CD4-positive, alpha-beta T cell (primary cell): ENCODE measurements at regions not wholly inside any gene's neighbourhood (a gene's known extent, or its start where the extent isn't known, plus 50 kb on each side); places are given as distances from the start of the nearest gene placed in this dataset.

ENCODE experiments used
- ATAC-seq: fragments of 200-7000 bp; cut with Tn5 transposase; one replicate; pipeline ENCODE4 v1.10.0; 2022; ENCODE audit warnings: mild to moderate bottlenecking; ENCODE audit not compliant: poor library complexity
- CTCF ChIA-PET: fragments of 350-600 bp; sonication (Branson Sonifier 250); formaldehyde crosslinking; loops from one replicate; lab custom pipeline; 2021; ENCODE audit warnings: antibody characterized with exemption, inconsistent platforms; lab: Charles Lee
- POLR2A ChIA-PET: fragments of 350-600 bp; sonication (Branson Sonifier 250); formaldehyde crosslinking; loops from one replicate; lab custom pipeline; 2021; ENCODE audit warnings: antibody characterized with exemption, inconsistent platforms; lab: Charles Lee
- DNase-seq, 14 experiments: peaks; one replicate each; pipeline ENCODE4 v3.0.0-alpha.2; 2013 to 2020; ENCODE audit warnings: mixed read lengths in 2 of 14
- H3K27ac ChIP-seq, 2 donors: one replicate each; pipeline versions ENCODE4 v1.5.1 to v1.7.0; 2013; ENCODE audit warnings: low read length in 2 of 2, low read depth in 1 of 2, mild to moderate bottlenecking in 1 of 2
- H3K27me3 ChIP-seq, 2 experiments: 1 replicate in 1 of 2; 2 replicates in 1 of 2; pipeline versions ENCODE4 v1.6.1 to v1.7.0; 2013; ENCODE audit warnings: low read length in 2 of 2, control low read depth in 1 of 2, mild to moderate bottlenecking in 1 of 2, moderate library complexity in 1 of 2; ENCODE audit not compliant: insufficient read depth in 2 of 2, control insufficient read depth in 1 of 2
- H3K36me3 ChIP-seq: one replicate; pipeline ENCODE4 v1.6.1; 2013; ENCODE audit warnings: low read length, control low read depth; ENCODE audit not compliant: insufficient read depth
- H3K4me1 ChIP-seq: one replicate; pipeline ENCODE4 v1.6.1; 2013; ENCODE audit warnings: low read length, control low read depth; ENCODE audit not compliant: insufficient read depth
- H3K4me3 ChIP-seq: one replicate; pipeline ENCODE4 v1.5.1; 2013; ENCODE audit warnings: mild to moderate bottlenecking, low read length, moderate library complexity
- H3K9me3 ChIP-seq, 2 experiments: 1 replicate in 1 of 2; 2 replicates in 1 of 2; pipeline versions ENCODE4 v1.6.1 to v1.7.0; 2013; ENCODE audit warnings: low read length in 2 of 2, mild to moderate bottlenecking in 2 of 2, control low read depth in 1 of 2, moderate library complexity in 1 of 2; ENCODE audit not compliant: control insufficient read depth in 1 of 2, insufficient read depth in 1 of 2
- H3K27ac Mint-ChIP-seq: one replicate; pipeline ENCODE4 v1.8.0; 2020; ENCODE audit warnings: mixed read lengths
- H3K27me3 Mint-ChIP-seq: one replicate; pipeline ENCODE4 v1.8.0; 2021; ENCODE audit warnings: mixed read lengths
- H3K36me3 Mint-ChIP-seq: one replicate; pipeline ENCODE4 v1.8.0; 2021; ENCODE audit warnings: low read depth, mixed read lengths
- H3K4me1 Mint-ChIP-seq: one replicate; pipeline ENCODE4 v1.8.0; 2021; ENCODE audit warnings: low read depth, mixed read lengths
- H3K4me3 Mint-ChIP-seq: one replicate; pipeline ENCODE4 v1.8.0; 2020; ENCODE audit warnings: mild to moderate bottlenecking, mixed read lengths
- H3K9me3 Mint-ChIP-seq: one replicate; pipeline ENCODE4 v1.8.0; 2020; ENCODE audit warnings: mixed read lengths
- intact Hi-C, 2 experiments: fragments of 100-400 bp; cut with DNase I in 1 of 2; cut with micrococcal nuclease in 1 of 2; formaldehyde crosslinking; loops; one replicate each; pipeline versions ENCODE4 v1.15.1 to v1.9.0; 2023 to 2025; cut with DNase I, micrococcal nuclease
- TF ChIP-seq, protein P1 (sequence below): fragments of 200-600 bp; IDR thresholded peaks from one replicate; pipeline ENCODE4 v1.8.0; 2022; ENCODE audit warnings: antibody characterized with exemption, mild to moderate bottlenecking

DNA sequence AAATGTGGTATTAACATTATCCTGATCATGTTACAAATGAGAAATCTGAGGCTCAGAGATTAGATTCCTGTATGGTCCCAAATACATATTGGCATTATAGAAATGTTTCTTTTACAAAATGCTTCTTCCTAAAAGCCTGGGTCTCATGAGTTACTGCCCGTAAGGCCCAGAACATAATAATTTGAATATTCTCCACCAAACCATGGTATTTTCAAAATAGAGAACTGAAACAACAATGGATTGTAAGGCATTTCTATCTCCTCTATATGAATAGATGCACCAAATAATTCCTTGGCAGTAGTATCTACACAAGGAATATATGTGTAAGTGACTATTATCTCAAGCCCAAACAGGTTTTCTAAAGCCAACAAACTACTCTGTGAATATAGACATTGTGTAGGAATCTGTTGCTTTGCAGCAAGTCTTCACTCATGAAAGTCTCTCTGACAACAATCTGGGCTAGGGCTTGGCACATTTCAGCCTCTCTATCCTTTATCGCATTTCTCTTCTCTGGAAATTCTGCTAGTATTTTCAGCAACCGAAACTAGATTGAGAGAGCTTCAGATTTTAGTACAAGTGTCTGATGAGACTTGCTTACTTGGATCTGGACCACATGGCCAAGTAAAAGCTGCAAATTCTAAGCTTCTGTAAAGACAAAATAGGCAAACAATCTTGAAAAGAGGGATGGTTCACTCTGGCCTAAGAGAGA, 112.8 kb upstream of the ARHGAP20 start:
- DNase-seq (no peak), ATAC-seq (no peak)
- no peaks in the 10 kb centered on the region for H3K27me3 ChIP-seq
- CTCF ChIA-PET, result no interaction called here
- intact Hi-C loops, result no loop called here
- no peaks in the 10 kb centered on the region for H3K36me3 Mint-ChIP-seq
- H3K4me1 Mint-ChIP-seq, result no peaks in the 10 kb centered on the region
- no peaks in the 10 kb centered on the region for H3K36me3 ChIP-seq
- no peaks in the 10 kb centered on the region for H3K27me3 Mint-ChIP-seq
- TF ChIP-seq, protein P1, sequence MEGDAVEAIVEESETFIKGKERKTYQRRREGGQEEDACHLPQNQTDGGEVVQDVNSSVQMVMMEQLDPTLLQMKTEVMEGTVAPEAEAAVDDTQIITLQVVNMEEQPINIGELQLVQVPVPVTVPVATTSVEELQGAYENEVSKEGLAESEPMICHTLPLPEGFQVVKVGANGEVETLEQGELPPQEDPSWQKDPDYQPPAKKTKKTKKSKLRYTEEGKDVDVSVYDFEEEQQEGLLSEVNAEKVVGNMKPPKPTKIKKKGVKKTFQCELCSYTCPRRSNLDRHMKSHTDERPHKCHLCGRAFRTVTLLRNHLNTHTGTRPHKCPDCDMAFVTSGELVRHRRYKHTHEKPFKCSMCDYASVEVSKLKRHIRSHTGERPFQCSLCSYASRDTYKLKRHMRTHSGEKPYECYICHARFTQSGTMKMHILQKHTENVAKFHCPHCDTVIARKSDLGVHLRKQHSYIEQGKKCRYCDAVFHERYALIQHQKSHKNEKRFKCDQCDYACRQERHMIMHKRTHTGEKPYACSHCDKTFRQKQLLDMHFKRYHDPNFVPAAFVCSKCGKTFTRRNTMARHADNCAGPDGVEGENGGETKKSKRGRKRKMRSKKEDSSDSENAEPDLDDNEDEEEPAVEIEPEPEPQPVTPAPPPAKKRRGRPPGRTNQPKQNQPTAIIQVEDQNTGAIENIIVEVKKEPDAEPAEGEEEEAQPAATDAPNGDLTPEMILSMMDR, result no peak
- POLR2A ChIA-PET, result no interaction called here
- no peaks in the 10 kb centered on the region for H3K4me1 ChIP-seq
- H3K27ac Mint-ChIP-seq, result no peak overlapping the region
- no peaks in the 10 kb centered on the region for H3K9me3 ChIP-seq
- no peak overlapping the region for H3K27ac ChIP-seq
- no peak overlapping the region for H3K4me3 ChIP-seq
- H3K4me3 Mint-ChIP-seq, result no peak overlapping the region
- H3K9me3 Mint-ChIP-seq, result no peaks in the 10 kb centered on the region

DNA sequence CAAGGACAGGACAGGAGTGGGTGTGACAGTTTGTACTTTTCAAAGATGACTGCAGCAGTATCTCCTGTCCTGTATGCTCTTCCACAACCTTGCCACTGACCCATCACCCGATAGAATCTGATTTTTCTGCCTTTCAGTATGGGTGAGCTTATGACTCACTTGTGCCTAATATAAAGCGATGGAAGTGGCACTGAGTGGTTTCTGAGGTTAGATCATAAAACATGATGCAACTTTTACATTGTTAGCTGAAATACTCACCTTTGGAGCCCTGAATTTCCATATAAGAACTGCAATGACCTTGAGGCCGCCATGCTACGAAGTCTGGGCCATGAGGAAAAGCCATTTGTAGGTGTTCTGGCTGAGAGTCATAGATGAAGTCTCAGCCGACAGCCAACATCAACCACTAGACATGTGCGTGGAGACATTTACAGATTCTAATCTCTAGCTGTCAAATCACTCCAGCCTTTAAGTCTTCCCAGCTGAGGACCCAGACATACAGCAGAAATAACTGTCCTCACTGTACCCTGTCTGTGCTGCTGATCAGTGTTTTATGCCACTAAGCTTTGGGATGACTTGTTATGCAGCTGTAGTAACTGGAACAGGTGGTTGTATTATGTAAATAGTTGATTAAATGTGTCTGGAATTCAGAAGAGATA, 105.9 kb upstream of the ARHGAP20 start:
- CTCF ChIA-PET, result no interaction called here
- no peak overlapping the region for H3K4me3 Mint-ChIP-seq
- ATAC-seq, result no peak
- Histone ChIP-seq H3K9me3 (peaks cover 0 to 4% of the 10 kb centered on the region in 2 experiments), H3K4me3 (no peak overlapping the region), H3K27me3 (no peaks in the 10 kb centered on the region), H3K4me1 (no peaks in the 10 kb centered on the region), H3K27ac (no peak overlapping the region), H3K36me3 (no peaks in the 10 kb centered on the region)
- intact Hi-C loops, result no loop called here
- DNase-seq, result no peak
- POLR2A ChIA-PET, result no interaction called here
- no peak overlapping the region for H3K27ac Mint-ChIP-seq
- H3K27me3 Mint-ChIP-seq, result peaks cover 5% of the 10 kb centered on the region
- peaks cover 6% of the 10 kb centered on the region for H3K9me3 Mint-ChIP-seq
- TF ChIP-seq, protein P1, result no peak
- H3K4me1 Mint-ChIP-seq, result no peaks in the 10 kb centered on the region
- no peaks in the 10 kb centered on the region for H3K36me3 Mint-ChIP-seq

DNA sequence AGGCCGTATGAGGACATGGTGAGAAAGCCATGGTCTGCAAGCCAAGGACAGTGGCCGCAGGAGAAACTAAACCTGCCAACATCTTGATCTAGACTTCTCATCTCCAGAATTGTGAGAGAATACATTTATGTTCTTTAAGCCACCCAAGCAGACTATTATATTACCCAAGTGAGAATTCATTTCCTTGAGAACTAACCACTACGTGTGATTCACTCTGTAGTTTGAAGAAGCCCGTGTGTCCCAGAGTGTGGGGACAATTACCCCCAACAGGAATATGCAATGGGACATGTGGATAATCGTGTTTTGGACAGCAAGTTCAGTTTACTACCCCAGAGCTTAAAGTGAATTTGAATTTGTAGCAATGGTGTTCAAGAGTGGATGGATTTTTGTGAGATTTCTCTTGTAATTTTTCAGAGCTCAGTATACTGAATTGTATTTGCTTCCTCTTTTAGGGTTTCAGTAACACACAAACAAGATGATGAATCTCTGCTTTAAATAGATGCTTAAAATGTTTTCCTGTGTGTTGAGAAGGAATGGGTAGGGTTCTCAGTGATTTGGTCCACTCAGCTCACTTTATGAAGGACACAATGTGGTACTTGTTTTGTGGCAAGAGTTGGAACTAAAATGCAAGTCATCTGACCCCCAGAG, 100.0 kb upstream of the ARHGAP20 start:
- CTCF ChIA-PET, result no interaction called here

More for the DNA sequence above, 100.0 kb upstream of the ARHGAP20 start:
- ATAC-seq (no peak), DNase-seq (no peak)
- Histone ChIP-seq H3K4me3 (no peak overlapping the region), H3K9me3 (peaks cover 0 to 4% of the 10 kb centered on the region in 2 experiments), H3K27ac (no peak overlapping the region), H3K27me3 (no peaks in the 10 kb centered on the region), H3K4me1 (no peaks in the 10 kb centered on the region), H3K36me3 (no peaks in the 10 kb centered on the region)
- POLR2A ChIA-PET, result no interaction called here
- no peaks in the 10 kb centered on the region for H3K27me3 Mint-ChIP-seq
- intact Hi-C loops, result no loop called here
- no peak overlapping the region for H3K4me3 Mint-ChIP-seq
- no peaks in the 10 kb centered on the region for H3K4me1 Mint-ChIP-seq
- H3K27ac Mint-ChIP-seq, result no peak overlapping the region
- TF ChIP-seq, protein P1, result no peak
- no peaks in the 10 kb centered on the region for H3K36me3 Mint-ChIP-seq
- peaks cover 6% of the 10 kb centered on the region for H3K9me3 Mint-ChIP-seq
